Neutrophil (primary cell): ENCODE measurements at regions not wholly inside any gene's neighbourhood (a gene's known extent, or its start where the extent isn't known, plus 50 kb on each side); places are given as distances from the start of the nearest gene placed in this dataset.

ENCODE experiments used
- H3K27ac ChIP-seq: fragments of 200-600 bp; sonication (generic); 2 replicates; pipeline ENCODE4 v1.5.1; 2016; ENCODE audit warnings: mild to moderate bottlenecking, moderate library complexity
- H3K27me3 ChIP-seq: fragments of 200-600 bp; sonication (generic); 2 replicates; pipeline ENCODE4 v1.6.0; 2016; ENCODE audit warnings: mild to moderate bottlenecking
- H3K36me3 ChIP-seq: fragments of 200-600 bp; sonication (generic); 2 replicates; pipeline ENCODE4 v1.5.1; 2017
- H3K4me1 ChIP-seq, 2 experiments: fragments of 200-600 bp in 1 of 2; sonication (generic) in 1 of 2; 1 replicate in 1 of 2; 2 replicates in 1 of 2; pipeline versions ENCODE4 v1.5.1 to v1.6.1; 2013 to 2016; ENCODE audit warnings: low read depth in 1 of 2, low read length in 1 of 2, mild to moderate bottlenecking in 1 of 2, moderate library complexity in 1 of 2; ENCODE audit not compliant: control insufficient read depth in 1 of 2, insufficient read depth in 1 of 2
- H3K4me3 ChIP-seq, 2 experiments: fragments of 200-600 bp in 1 of 2; sonication (generic) in 1 of 2; 1 replicate in 1 of 2; 2 replicates in 1 of 2; pipeline ENCODE4 v1.5.1; 2013 to 2016; ENCODE audit warnings: low read depth in 1 of 2, low read length in 1 of 2, mild to moderate bottlenecking in 1 of 2, moderate library complexity in 1 of 2
- H3K9me3 ChIP-seq: fragments of 200-600 bp; sonication (generic); 2 replicates; pipeline ENCODE4 v1.5.1; 2016
- CTCF ChIP-seq: fragments of 200-600 bp; sonication (generic); IDR thresholded peaks from 2 replicates; pipeline ENCODE4 v1.5.1; 2016; ENCODE audit warnings: antibody characterized with exemption

DNA sequence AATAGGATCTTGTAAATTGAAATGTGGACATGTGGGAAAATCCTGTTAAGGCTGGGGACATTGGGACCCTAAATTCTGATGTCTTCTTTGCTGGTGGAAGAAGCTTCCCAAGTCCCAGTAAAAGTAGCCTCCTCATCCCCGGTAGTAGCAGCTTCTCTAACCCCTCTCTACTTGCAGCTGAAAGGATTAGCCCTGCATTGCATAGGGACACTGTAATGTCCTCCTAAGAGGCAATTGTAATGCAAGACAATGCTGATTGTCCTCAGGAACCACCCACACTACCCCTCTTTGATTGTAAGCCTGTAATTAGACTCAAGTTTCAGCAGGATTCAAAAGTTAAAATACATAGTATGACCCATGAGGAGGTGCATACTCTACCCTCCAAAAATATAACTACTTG lies 1938.4 kb upstream of the C9orf72 start:
- Histone ChIP-seq H3K27ac (no peak overlapping the region), H3K4me1 (no peaks in the 10 kb centered on the region), H3K9me3 (no peaks in the 10 kb centered on the region), H3K27me3 (no peaks in the 10 kb centered on the region), H3K36me3 (no peaks in the 10 kb centered on the region), H3K4me3 (no peak overlapping the region)
- no peak for TF ChIP-seq CTCF

GRCh38 chr9:29514336-29514735 lies 1941.1 kb upstream of the C9orf72 start:
- Histone ChIP-seq H3K36me3 (no peaks in the 10 kb centered on the region), H3K4me1 (no peaks in the 10 kb centered on the region), H3K9me3 (no peaks in the 10 kb centered on the region), H3K27me3 (no peaks in the 10 kb centered on the region), H3K27ac (no peak overlapping the region), H3K4me3 (no peak overlapping the region)
- no peak for TF ChIP-seq CTCF

DNA sequence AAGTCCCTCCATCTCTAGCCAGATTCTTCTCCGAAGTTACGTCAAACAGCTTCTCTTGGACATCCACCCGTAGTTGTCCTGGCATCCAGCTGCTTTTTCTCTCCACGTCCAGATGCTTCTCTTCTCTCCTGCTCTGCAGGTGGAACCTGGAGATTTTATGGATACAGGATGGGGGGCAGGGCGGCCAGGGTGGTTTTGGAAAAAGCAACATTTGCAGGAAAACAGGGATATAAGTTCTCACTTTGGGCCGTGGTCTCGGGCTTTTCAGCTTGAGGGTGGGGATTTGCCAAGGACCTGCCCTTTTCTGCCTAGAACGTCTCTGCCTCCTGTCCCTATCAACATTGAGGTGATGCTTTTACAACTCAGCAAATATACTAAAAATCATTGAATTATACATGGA lies 1941.6 kb upstream of the C9orf72 start:
- no peak for TF ChIP-seq CTCF
- H3K9me3 ChIP-seq: no peaks in the 10 kb centered on the region
- H3K4me3 ChIP-seq: no peak overlapping the region
- no peak overlapping the region for H3K27ac ChIP-seq
- no peaks in the 10 kb centered on the region for H3K36me3 ChIP-seq
- no peaks in the 10 kb centered on the region for H3K27me3 ChIP-seq
- H3K4me1 ChIP-seq: no peaks in the 10 kb centered on the region

- no peak for TF ChIP-seq CTCF
Observed at GRCh38 chr9:29548436-29548835, 1975.2 kb upstream of the C9orf72 start.

GRCh38 chr9:29555502-29555901 lies 1982.2 kb upstream of the C9orf72 start:
- no peaks in the 10 kb centered on the region for H3K27me3 ChIP-seq
- H3K27ac ChIP-seq: no peak overlapping the region
- no peaks in the 10 kb centered on the region for H3K9me3 ChIP-seq
- TF ChIP-seq CTCF: no peak
- no peak overlapping the region for H3K4me3 ChIP-seq
- H3K36me3 ChIP-seq: no peaks in the 10 kb centered on the region
- no peaks in the 10 kb centered on the region for H3K4me1 ChIP-seq

More at GRCh38 chr9:29548436-29548835, 1975.2 kb upstream of the C9orf72 start:
- no peaks in the 10 kb centered on the region for H3K27me3 ChIP-seq
- no peak overlapping the region for H3K4me3 ChIP-seq
- no peaks in the 10 kb centered on the region for H3K36me3 ChIP-seq
- H3K9me3 ChIP-seq: no peaks in the 10 kb centered on the region
- no peaks in the 10 kb centered on the region for H3K4me1 ChIP-seq
- H3K27ac ChIP-seq: no peak overlapping the region

DNA sequence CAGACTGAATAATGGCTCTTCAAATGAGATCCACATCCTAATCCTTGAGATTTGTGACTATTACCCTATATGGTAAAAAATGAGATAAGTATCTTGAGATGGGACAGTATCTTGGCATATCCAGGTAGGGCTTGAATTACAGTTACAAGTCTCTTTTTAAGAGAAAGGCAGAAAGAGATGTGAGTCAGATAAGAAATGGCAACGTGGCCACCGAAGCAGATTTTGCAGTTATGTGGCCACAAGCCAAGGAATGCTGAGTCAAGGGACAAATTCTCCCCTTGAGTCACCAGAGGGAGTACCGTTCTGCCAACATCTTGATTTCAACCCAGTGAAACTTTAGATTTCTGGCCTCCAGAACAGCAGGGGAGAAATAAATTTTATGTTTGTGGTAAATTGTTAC lies 1983.0 kb upstream of the C9orf72 start:
- Histone ChIP-seq H3K4me1 (no peaks in the 10 kb centered on the region), H3K36me3 (no peaks in the 10 kb centered on the region), H3K27me3 (no peaks in the 10 kb centered on the region), H3K4me3 (no peak overlapping the region), H3K27ac (no peak overlapping the region), H3K9me3 (no peaks in the 10 kb centered on the region)
- TF ChIP-seq CTCF: no peak
